T-helper 17 cell (primary cell): ENCODE measurements at regions not wholly inside any gene's neighbourhood (a gene's known extent, or its start where the extent isn't known, plus 50 kb on each side); places are given as distances from the start of the nearest gene placed in this dataset.

Source experiments
- ATAC-seq: fragments of 150-1000 bp; cut with Tn5 transposase; 2 replicates; pipeline ENCODE4 v1.10.0; 2021; ENCODE audit warnings: mild to moderate bottlenecking, moderate library complexity
- DNase-seq, 3 donors: peaks; one replicate each; pipeline versions ENCODE4 v3.0.0 to v3.0.0-alpha.2; 2020 to 2021
- H3K9me3 ChIP-seq: one replicate; pipeline ENCODE4 v1.7.0; 2013; ENCODE audit warnings: low read length, mild to moderate bottlenecking; ENCODE audit not compliant: control insufficient read depth, poor library complexity, severe bottlenecking
- H3K27ac Mint-ChIP-seq: one replicate; pipeline ENCODE4 v1.8.0; 2022; ENCODE audit warnings: mild to moderate bottlenecking, moderate library complexity, mixed read lengths
- H3K27me3 Mint-ChIP-seq: one replicate; pipeline ENCODE4 v1.8.0; 2022; ENCODE audit warnings: mixed read lengths
- H3K36me3 Mint-ChIP-seq: one replicate; pipeline ENCODE4 v1.8.0; 2022; ENCODE audit warnings: low read depth, mixed read lengths
- H3K4me1 Mint-ChIP-seq: one replicate; pipeline ENCODE4 v1.8.0; 2022; ENCODE audit warnings: mild to moderate bottlenecking, mixed read lengths
- H3K4me3 Mint-ChIP-seq: one replicate; pipeline ENCODE4 v1.8.0; 2022; ENCODE audit warnings: mild to moderate bottlenecking, moderate library complexity, mixed read lengths

- H3K27me3 Mint-ChIP-seq, result peaks cover 27% of the 10 kb centered on the region
- H3K27ac Mint-ChIP-seq, result no peak overlapping the region
- no peaks in the 10 kb centered on the region for H3K9me3 ChIP-seq
- DNase-seq (no peak), ATAC-seq (no peak)
- peaks cover 2% of the 10 kb centered on the region for H3K36me3 Mint-ChIP-seq
- no peak overlapping the region for H3K4me3 Mint-ChIP-seq
- no peaks in the 10 kb centered on the region for H3K4me1 Mint-ChIP-seq
Observed at GRCh38 chr10:85433248-85433647, 933.3 kb downstream of the GRID1 start.

- H3K4me3 Mint-ChIP-seq, result no peak overlapping the region
- peaks cover 22% of the 10 kb centered on the region for H3K27me3 Mint-ChIP-seq
- H3K27ac Mint-ChIP-seq, result no peak overlapping the region
- DNase-seq, result no peak
- H3K9me3 ChIP-seq, result no peaks in the 10 kb centered on the region
- no peak for ATAC-seq
- no peaks in the 10 kb centered on the region for H3K4me1 Mint-ChIP-seq
- no peaks in the 10 kb centered on the region for H3K36me3 Mint-ChIP-seq
Observed at GRCh38 chr10:85444868-85445267, 921.7 kb downstream of the GRID1 start.

GRCh38 chr10:85445702-85446101, 920.9 kb downstream of the GRID1 start:
- no peaks in the 10 kb centered on the region for H3K9me3 ChIP-seq
- H3K27ac Mint-ChIP-seq, result no peak overlapping the region
- peaks cover 16% of the 10 kb centered on the region for H3K27me3 Mint-ChIP-seq
- DNase-seq (no peak), ATAC-seq (no peak)
- no peak overlapping the region for H3K4me3 Mint-ChIP-seq
- H3K36me3 Mint-ChIP-seq, result no peaks in the 10 kb centered on the region
- H3K4me1 Mint-ChIP-seq, result no peaks in the 10 kb centered on the region

GRCh38 chr10:85446827-85447226, 919.8 kb downstream of the GRID1 start:
- H3K4me3 Mint-ChIP-seq, result no peak overlapping the region
- H3K36me3 Mint-ChIP-seq, result no peaks in the 10 kb centered on the region
- peaks cover 21% of the 10 kb centered on the region for H3K27me3 Mint-ChIP-seq
- no peaks in the 10 kb centered on the region for H3K9me3 ChIP-seq
- no peak overlapping the region for H3K27ac Mint-ChIP-seq
- DNase-seq (no peak), ATAC-seq (no peak)
- no peaks in the 10 kb centered on the region for H3K4me1 Mint-ChIP-seq

GRCh38 chr10:85447690-85448089, 918.9 kb downstream of the GRID1 start:
- H3K36me3 Mint-ChIP-seq, result no peaks in the 10 kb centered on the region
- H3K27ac Mint-ChIP-seq, result no peak overlapping the region
- peaks cover 21% of the 10 kb centered on the region for H3K27me3 Mint-ChIP-seq
- no peak for ATAC-seq
- no peaks in the 10 kb centered on the region for H3K9me3 ChIP-seq
- DNase-seq, result no peak
- H3K4me3 Mint-ChIP-seq, result no peak overlapping the region
- H3K4me1 Mint-ChIP-seq, result no peaks in the 10 kb centered on the region

GRCh38 chr10:85448716-85449115, 917.9 kb downstream of the GRID1 start:
- H3K27me3 Mint-ChIP-seq, result peaks cover 27% of the 10 kb centered on the region
- H3K4me1 Mint-ChIP-seq, result no peaks in the 10 kb centered on the region
- ATAC-seq, result no peak
- DNase-seq, result no peak
- no peak overlapping the region for H3K27ac Mint-ChIP-seq
- no peaks in the 10 kb centered on the region for H3K9me3 ChIP-seq
- no peaks in the 10 kb centered on the region for H3K36me3 Mint-ChIP-seq
- no peak overlapping the region for H3K4me3 Mint-ChIP-seq

GRCh38 chr10:85454386-85454785, 912.2 kb downstream of the GRID1 start:
- no peaks in the 10 kb centered on the region for H3K9me3 ChIP-seq
- ATAC-seq (no peak), DNase-seq (no peak)
- H3K27ac Mint-ChIP-seq, result no peak overlapping the region
- no peaks in the 10 kb centered on the region for H3K4me1 Mint-ChIP-seq
- no peaks in the 10 kb centered on the region for H3K36me3 Mint-ChIP-seq
- peaks cover 45% of the 10 kb centered on the region for H3K27me3 Mint-ChIP-seq
- no peak overlapping the region for H3K4me3 Mint-ChIP-seq

- no peak overlapping the region for H3K4me3 Mint-ChIP-seq
- H3K36me3 Mint-ChIP-seq, result no peaks in the 10 kb centered on the region
- no peak for ATAC-seq
Observed at GRCh38 chr10:85457191-85457590, 909.4 kb downstream of the GRID1 start.

GRCh38 chr10:85458324-85458723, 908.3 kb downstream of the GRID1 start:
- ATAC-seq (no peak), DNase-seq (no peak)
- no peaks in the 10 kb centered on the region for H3K36me3 Mint-ChIP-seq
- H3K9me3 ChIP-seq, result no peaks in the 10 kb centered on the region
- no peak overlapping the region for H3K4me3 Mint-ChIP-seq
- H3K4me1 Mint-ChIP-seq, result no peaks in the 10 kb centered on the region
- H3K27me3 Mint-ChIP-seq, result peaks cover 34% of the 10 kb centered on the region
- H3K27ac Mint-ChIP-seq, result no peak overlapping the region

More at GRCh38 chr10:85457191-85457590, 909.4 kb downstream of the GRID1 start:
- Mint-ChIP-seq H3K4me1 (no peaks in the 10 kb centered on the region), H3K27ac (no peak overlapping the region), H3K27me3 (peaks cover 40% of the 10 kb centered on the region)
- no peak for DNase-seq
- H3K9me3 ChIP-seq, result no peaks in the 10 kb centered on the region

GRCh38 chr10:85459906-85460305, 906.7 kb downstream of the GRID1 start:
- Mint-ChIP-seq H3K4me3 (no peak overlapping the region), H3K27me3 (peaks cover 31% of the 10 kb centered on the region), H3K27ac (no peak overlapping the region), H3K4me1 (no peaks in the 10 kb centered on the region), H3K36me3 (no peaks in the 10 kb centered on the region)
- ATAC-seq, result no peak
- DNase-seq, result no peak
- no peaks in the 10 kb centered on the region for H3K9me3 ChIP-seq

GRCh38 chr10:85464336-85464735, 902.3 kb downstream of the GRID1 start:
- Mint-ChIP-seq H3K27ac (no peak overlapping the region), H3K4me3 (no peak overlapping the region), H3K36me3 (no peaks in the 10 kb centered on the region), H3K27me3 (peaks cover 18% of the 10 kb centered on the region), H3K4me1 (no peaks in the 10 kb centered on the region)
- no peak for ATAC-seq
- DNase-seq, result no peak
- H3K9me3 ChIP-seq, result no peaks in the 10 kb centered on the region

- no peaks in the 10 kb centered on the region for H3K4me1 Mint-ChIP-seq
- H3K4me3 Mint-ChIP-seq, result no peak overlapping the region
- H3K9me3 ChIP-seq, result no peaks in the 10 kb centered on the region
- DNase-seq (no peak), ATAC-seq (no peak)
- H3K36me3 Mint-ChIP-seq, result no peaks in the 10 kb centered on the region
- H3K27me3 Mint-ChIP-seq, result no peaks in the 10 kb centered on the region
- no peak overlapping the region for H3K27ac Mint-ChIP-seq
Observed at GRCh38 chr10:85477979-85478378, 888.6 kb downstream of the GRID1 start.

GRCh38 chr10:85490431-85490830, 876.2 kb downstream of the GRID1 start:
- ATAC-seq, result no peak
- DNase-seq, result no peak
- Mint-ChIP-seq H3K36me3 (no peaks in the 10 kb centered on the region), H3K27me3 (no peaks in the 10 kb centered on the region), H3K27ac (no peak overlapping the region), H3K4me1 (no peaks in the 10 kb centered on the region), H3K4me3 (no peak overlapping the region)
- H3K9me3 ChIP-seq, result no peaks in the 10 kb centered on the region

- no peaks in the 10 kb centered on the region for H3K4me1 Mint-ChIP-seq
- H3K9me3 ChIP-seq, result no peaks in the 10 kb centered on the region
- ATAC-seq (no peak), DNase-seq (no peak)
- no peaks in the 10 kb centered on the region for H3K36me3 Mint-ChIP-seq
- no peak overlapping the region for H3K4me3 Mint-ChIP-seq
- H3K27ac Mint-ChIP-seq, result no peak overlapping the region
- H3K27me3 Mint-ChIP-seq, result no peaks in the 10 kb centered on the region
Observed at GRCh38 chr10:85491652-85492051, 874.9 kb downstream of the GRID1 start.

GRCh38 chr10:85492684-85493083, 873.9 kb downstream of the GRID1 start:
- ATAC-seq (no peak), DNase-seq (no peak)
- no peak overlapping the region for H3K27ac Mint-ChIP-seq
- H3K36me3 Mint-ChIP-seq, result no peaks in the 10 kb centered on the region
- H3K4me3 Mint-ChIP-seq, result no peak overlapping the region
- H3K4me1 Mint-ChIP-seq, result no peaks in the 10 kb centered on the region
- no peaks in the 10 kb centered on the region for H3K27me3 Mint-ChIP-seq
- H3K9me3 ChIP-seq, result no peaks in the 10 kb centered on the region
